Stomach (tissue), 4 donors: ENCODE measurements at regions not wholly inside any gene's neighbourhood (a gene's known extent, or its start where the extent isn't known, plus 50 kb on each side); places are given as distances from the start of the nearest gene placed in this dataset.

Experiments used
- POLR2A ChIP-seq, 4 donors: fragments of 450-650 bp; IDR thresholded peaks; one replicate each; pipeline ENCODE4 v1.6.1; 2016; ENCODE audit warnings: antibody characterized with exemption in 4 of 4, control low read depth in 2 of 4, mild to moderate bottlenecking in 1 of 4, moderate library complexity in 1 of 4
- TF ChIP-seq, protein P1 (sequence below), 7 experiments: fragments of 450-650 bp in 4 of 7; fragments of 200-600 bp in 3 of 7; sonication (generic) in 3 of 7; IDR thresholded peaks; one replicate each; pipeline ENCODE4 v1.5.1; 2016 to 2019; ENCODE audit warnings: antibody characterized with exemption in 7 of 7, control low read depth in 2 of 7, mild to moderate bottlenecking in 1 of 7

DNA sequence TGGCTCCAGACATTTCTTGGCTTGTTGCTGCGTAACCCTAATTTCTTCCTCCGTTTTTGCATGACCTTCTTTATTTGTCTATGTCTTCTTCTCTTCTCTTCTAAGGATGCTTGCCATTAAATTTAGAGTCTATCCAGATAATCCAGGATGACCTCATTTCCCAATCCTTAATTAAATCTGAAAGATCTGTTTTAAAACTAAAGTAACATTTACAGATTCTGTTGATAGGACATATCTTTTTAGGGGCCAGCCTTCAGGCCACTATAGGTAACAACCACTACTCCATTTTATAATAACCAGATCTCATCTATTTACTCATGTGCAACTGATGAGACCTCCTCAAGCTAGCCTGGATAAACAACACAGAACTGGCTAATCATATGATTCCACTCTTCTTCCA, 490.5 kb upstream of the SLC10A2 start:
- TF ChIP-seq, protein P1, sequence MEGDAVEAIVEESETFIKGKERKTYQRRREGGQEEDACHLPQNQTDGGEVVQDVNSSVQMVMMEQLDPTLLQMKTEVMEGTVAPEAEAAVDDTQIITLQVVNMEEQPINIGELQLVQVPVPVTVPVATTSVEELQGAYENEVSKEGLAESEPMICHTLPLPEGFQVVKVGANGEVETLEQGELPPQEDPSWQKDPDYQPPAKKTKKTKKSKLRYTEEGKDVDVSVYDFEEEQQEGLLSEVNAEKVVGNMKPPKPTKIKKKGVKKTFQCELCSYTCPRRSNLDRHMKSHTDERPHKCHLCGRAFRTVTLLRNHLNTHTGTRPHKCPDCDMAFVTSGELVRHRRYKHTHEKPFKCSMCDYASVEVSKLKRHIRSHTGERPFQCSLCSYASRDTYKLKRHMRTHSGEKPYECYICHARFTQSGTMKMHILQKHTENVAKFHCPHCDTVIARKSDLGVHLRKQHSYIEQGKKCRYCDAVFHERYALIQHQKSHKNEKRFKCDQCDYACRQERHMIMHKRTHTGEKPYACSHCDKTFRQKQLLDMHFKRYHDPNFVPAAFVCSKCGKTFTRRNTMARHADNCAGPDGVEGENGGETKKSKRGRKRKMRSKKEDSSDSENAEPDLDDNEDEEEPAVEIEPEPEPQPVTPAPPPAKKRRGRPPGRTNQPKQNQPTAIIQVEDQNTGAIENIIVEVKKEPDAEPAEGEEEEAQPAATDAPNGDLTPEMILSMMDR (IDR thresholded peaks at IDR 0.05): no peak
- no peak for TF ChIP-seq POLR2A (IDR thresholded peaks at IDR 0.05)
